ENCODE measurements at regions not wholly inside any gene's neighbourhood (a gene's known extent, or its start where the extent isn't known, plus 50 kb on each side); places are given as distances from the start of the nearest gene placed in this dataset.

DNA sequence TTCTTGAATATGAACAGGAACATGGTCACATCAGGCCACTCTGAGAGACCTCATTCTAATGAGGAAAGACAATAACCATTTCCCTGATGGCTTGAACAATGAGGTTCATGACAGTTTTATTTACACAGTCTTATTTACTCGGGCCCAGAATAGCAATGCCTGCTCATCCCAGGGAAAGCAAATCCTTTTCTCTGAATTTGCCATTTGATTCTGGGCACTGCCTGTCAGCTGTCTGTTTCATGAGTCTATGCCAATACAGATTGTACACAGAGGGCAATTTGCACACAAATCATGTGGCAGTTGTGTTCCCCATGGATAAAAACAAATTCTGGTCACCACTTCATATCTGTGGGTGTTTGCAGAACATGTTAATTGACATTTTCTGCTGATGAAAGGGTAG, 492.5 kb downstream of the ACTL7B start:
- no peaks in the 10 kb centered on the region for H3K27me3 ChIP-seq (ENCODE audit: control insufficient read depth, low read length)
- no peaks in the 10 kb centered on the region for H3K79me2 ChIP-seq (ENCODE audit: control insufficient read depth, low read length)
- no peak overlapping the region for H3K4me2 ChIP-seq (ENCODE audit: low read length)
- no peaks in the 10 kb centered on the region for H3F3A ChIP-seq (ENCODE audit: control insufficient read depth, insufficient read depth)
- no peaks in the 10 kb centered on the region for H3K9me3 ChIP-seq (ENCODE audit: control insufficient read depth, insufficient read depth, low read length)
- H4K20me1 ChIP-seq (ENCODE audit: control insufficient read depth, insufficient read depth, low read depth, low read length), result no peaks in the 10 kb centered on the region
- H3K36me3 ChIP-seq (ENCODE audit: control insufficient read depth, low read length), result no peaks in the 10 kb centered on the region
- H3K4me1 ChIP-seq (ENCODE audit: control insufficient read depth, low read length), result no peaks in the 10 kb centered on the region
- H3K9me2 ChIP-seq (replicated peaks; ENCODE audit: control insufficient read depth, low read length), result no peaks in the 10 kb centered on the region
- H3K4me3 ChIP-seq (ENCODE audit: low read length), result no peak overlapping the region
- H3K27ac ChIP-seq (ENCODE audit: low read depth, low read length), result no peak overlapping the region
- TF ChIP-seq EZH2phosphoT487 (IDR thresholded peaks at IDR 0.05; ENCODE audit: borderline replicate concordance, low read length), result no peak
- TF ChIP-seq, protein P1, sequence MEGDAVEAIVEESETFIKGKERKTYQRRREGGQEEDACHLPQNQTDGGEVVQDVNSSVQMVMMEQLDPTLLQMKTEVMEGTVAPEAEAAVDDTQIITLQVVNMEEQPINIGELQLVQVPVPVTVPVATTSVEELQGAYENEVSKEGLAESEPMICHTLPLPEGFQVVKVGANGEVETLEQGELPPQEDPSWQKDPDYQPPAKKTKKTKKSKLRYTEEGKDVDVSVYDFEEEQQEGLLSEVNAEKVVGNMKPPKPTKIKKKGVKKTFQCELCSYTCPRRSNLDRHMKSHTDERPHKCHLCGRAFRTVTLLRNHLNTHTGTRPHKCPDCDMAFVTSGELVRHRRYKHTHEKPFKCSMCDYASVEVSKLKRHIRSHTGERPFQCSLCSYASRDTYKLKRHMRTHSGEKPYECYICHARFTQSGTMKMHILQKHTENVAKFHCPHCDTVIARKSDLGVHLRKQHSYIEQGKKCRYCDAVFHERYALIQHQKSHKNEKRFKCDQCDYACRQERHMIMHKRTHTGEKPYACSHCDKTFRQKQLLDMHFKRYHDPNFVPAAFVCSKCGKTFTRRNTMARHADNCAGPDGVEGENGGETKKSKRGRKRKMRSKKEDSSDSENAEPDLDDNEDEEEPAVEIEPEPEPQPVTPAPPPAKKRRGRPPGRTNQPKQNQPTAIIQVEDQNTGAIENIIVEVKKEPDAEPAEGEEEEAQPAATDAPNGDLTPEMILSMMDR (IDR thresholded peaks at IDR 0.05; ENCODE audit: low read depth, low read length, poor library complexity, severe bottlenecking), result no peak

- Histone ChIP-seq H3K9me3 (ENCODE audit: control insufficient read depth, insufficient read depth, low read length) (no peaks in the 10 kb centered on the region), H3K36me3 (ENCODE audit: control insufficient read depth, low read length) (no peaks in the 10 kb centered on the region), H3K9me2 (replicated peaks; ENCODE audit: control insufficient read depth, low read length) (no peaks in the 10 kb centered on the region), H3F3A (ENCODE audit: control insufficient read depth, insufficient read depth) (no peaks in the 10 kb centered on the region), H4K20me1 (ENCODE audit: control insufficient read depth, insufficient read depth, low read depth, low read length) (no peaks in the 10 kb centered on the region), H3K4me1 (ENCODE audit: control insufficient read depth, low read length) (no peaks in the 10 kb centered on the region), H3K4me3 (ENCODE audit: low read length) (no peak overlapping the region), H3K27me3 (ENCODE audit: control insufficient read depth, low read length) (no peaks in the 10 kb centered on the region), H3K27ac (ENCODE audit: low read depth, low read length) (no peak overlapping the region), H3K4me2 (ENCODE audit: low read length) (no peak overlapping the region), H3K79me2 (ENCODE audit: control insufficient read depth, low read length) (no peaks in the 10 kb centered on the region)
- TF ChIP-seq, protein P1 (IDR thresholded peaks at IDR 0.05; ENCODE audit: low read depth, low read length, poor library complexity, severe bottlenecking), result no peak
- TF ChIP-seq EZH2phosphoT487 (IDR thresholded peaks at IDR 0.05; ENCODE audit: borderline replicate concordance, low read length), result no peak
These were observed 495.5 kb downstream of the ACTL7B start for GRCh38 chr9:108360304-108360703.

- TF ChIP-seq, protein P1 (IDR thresholded peaks at IDR 0.05; ENCODE audit: low read depth, low read length, poor library complexity, severe bottlenecking), result no peak
- no peak for TF ChIP-seq EZH2phosphoT487 (IDR thresholded peaks at IDR 0.05; ENCODE audit: borderline replicate concordance, low read length)
- Histone ChIP-seq H3K27me3 (ENCODE audit: control insufficient read depth, low read length) (no peaks in the 10 kb centered on the region), H4K20me1 (ENCODE audit: control insufficient read depth, insufficient read depth, low read depth, low read length) (no peaks in the 10 kb centered on the region), H3K4me1 (ENCODE audit: control insufficient read depth, low read length) (no peaks in the 10 kb centered on the region), H3K79me2 (ENCODE audit: control insufficient read depth, low read length) (no peaks in the 10 kb centered on the region), H3K9me3 (ENCODE audit: control insufficient read depth, insufficient read depth, low read length) (no peaks in the 10 kb centered on the region), H3F3A (ENCODE audit: control insufficient read depth, insufficient read depth) (no peaks in the 10 kb centered on the region), H3K27ac (ENCODE audit: low read depth, low read length) (no peak overlapping the region), H3K4me3 (ENCODE audit: low read length) (no peak overlapping the region), H3K36me3 (ENCODE audit: control insufficient read depth, low read length) (no peaks in the 10 kb centered on the region), H3K4me2 (ENCODE audit: low read length) (no peak overlapping the region), H3K9me2 (replicated peaks; ENCODE audit: control insufficient read depth, low read length) (no peaks in the 10 kb centered on the region)
These were observed 499.0 kb downstream of the ACTL7B start for GRCh38 chr9:108356806-108357205.

DNA sequence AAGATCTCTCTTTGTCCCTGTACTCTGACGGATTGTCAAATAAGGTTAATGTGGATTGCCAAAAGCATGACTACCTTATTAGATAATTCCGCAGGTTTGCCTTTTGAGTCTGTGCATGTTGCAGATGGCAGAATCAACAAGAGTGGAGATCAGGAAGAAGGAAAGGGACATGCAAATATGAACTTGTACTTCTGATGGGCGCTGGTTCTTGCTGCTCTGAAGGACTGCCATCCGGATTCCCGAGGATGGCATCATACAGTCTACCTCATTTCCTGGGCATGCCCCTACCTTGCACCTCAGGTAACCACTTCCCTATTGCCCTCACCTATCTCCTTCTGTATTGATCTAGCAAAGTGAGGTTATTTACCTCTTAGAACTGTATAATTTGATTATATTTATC, 504.2 kb downstream of the ACTL7B start:
- Histone ChIP-seq H3K9me2 (replicated peaks; ENCODE audit: control insufficient read depth, low read length) (no peaks in the 10 kb centered on the region), H3K4me2 (ENCODE audit: low read length) (no peak overlapping the region), H4K20me1 (ENCODE audit: control insufficient read depth, insufficient read depth, low read depth, low read length) (no peaks in the 10 kb centered on the region), H3K79me2 (ENCODE audit: control insufficient read depth, low read length) (no peaks in the 10 kb centered on the region), H3K4me3 (ENCODE audit: low read length) (no peak overlapping the region), H3K4me1 (ENCODE audit: control insufficient read depth, low read length) (no peaks in the 10 kb centered on the region), H3F3A (ENCODE audit: control insufficient read depth, insufficient read depth) (no peaks in the 10 kb centered on the region), H3K27ac (ENCODE audit: low read depth, low read length) (no peak overlapping the region), H3K27me3 (ENCODE audit: control insufficient read depth, low read length) (no peaks in the 10 kb centered on the region), H3K9me3 (ENCODE audit: control insufficient read depth, insufficient read depth, low read length) (no peaks in the 10 kb centered on the region), H3K36me3 (ENCODE audit: control insufficient read depth, low read length) (no peaks in the 10 kb centered on the region)
- TF ChIP-seq, protein P1 (IDR thresholded peaks at IDR 0.05; ENCODE audit: low read depth, low read length, poor library complexity, severe bottlenecking), result no peak
- TF ChIP-seq EZH2phosphoT487 (IDR thresholded peaks at IDR 0.05; ENCODE audit: borderline replicate concordance, low read length), result no peak
